HL-60 (cell line): ENCODE measurements at regions not wholly inside any gene's neighbourhood (a gene's known extent, or its start where the extent isn't known, plus 50 kb on each side); places are given as distances from the start of the nearest gene placed in this dataset.

ENCODE experiments used
- DNase-seq, 2 experiments: peaks; one replicate each; pipeline ENCODE4 v3.0.0-alpha.2; 2010 to 2020; ENCODE audit warnings: low read depth in 1 of 2, low spot score in 1 of 2
- H3K27ac ChIP-seq: fragments of 250-450 bp; sonication (Bioruptor Pico); replicated peaks from 2 replicates; pipeline ENCODE4 v1.5.1; 2020; ENCODE audit warnings: mild to moderate bottlenecking, moderate library complexity
- H3K27me3 ChIP-seq: fragments of 250-450 bp; sonication (Bioruptor Pico); 2 replicates; pipeline ENCODE4 v1.5.1; 2021; ENCODE audit warnings: mild to moderate bottlenecking, moderate library complexity; ENCODE audit not compliant: insufficient read depth, poor library complexity, severe bottlenecking
- H3K4me3 ChIP-seq: replicated peaks from 2 replicates; pipeline ENCODE4 v1.5.1; 2011; ENCODE audit warnings: mild to moderate bottlenecking, control low read depth, low read length; ENCODE audit not compliant: insufficient read depth
- CTCF ChIP-seq: IDR thresholded peaks from one replicate; pipeline ENCODE4 v1.5.1; 2011; ENCODE audit warnings: low read length, control low read depth, inconsistent platforms; ENCODE audit not compliant: insufficient read depth
- GABPA ChIP-seq: IDR thresholded peaks from 2 replicates; pipeline ENCODE4 v1.6.1; 2012; ENCODE audit warnings: low read depth
- POLR2AphosphoS5 ChIP-seq: IDR thresholded peaks from 2 replicates; pipeline ENCODE4 v1.6.1; 2012; ENCODE audit warnings: low read depth
- SPI1 ChIP-seq: IDR thresholded peaks from 2 replicates; pipeline ENCODE4 v1.6.1; 2012; ENCODE audit warnings: low read depth, mild to moderate bottlenecking, borderline replicate concordance
- TF ChIP-seq, protein P1 (sequence below): IDR thresholded peaks from 2 replicates; pipeline ENCODE4 v1.6.1; 2012; ENCODE audit warnings: low read depth; ENCODE audit not compliant: insufficient replicate concordance

DNA sequence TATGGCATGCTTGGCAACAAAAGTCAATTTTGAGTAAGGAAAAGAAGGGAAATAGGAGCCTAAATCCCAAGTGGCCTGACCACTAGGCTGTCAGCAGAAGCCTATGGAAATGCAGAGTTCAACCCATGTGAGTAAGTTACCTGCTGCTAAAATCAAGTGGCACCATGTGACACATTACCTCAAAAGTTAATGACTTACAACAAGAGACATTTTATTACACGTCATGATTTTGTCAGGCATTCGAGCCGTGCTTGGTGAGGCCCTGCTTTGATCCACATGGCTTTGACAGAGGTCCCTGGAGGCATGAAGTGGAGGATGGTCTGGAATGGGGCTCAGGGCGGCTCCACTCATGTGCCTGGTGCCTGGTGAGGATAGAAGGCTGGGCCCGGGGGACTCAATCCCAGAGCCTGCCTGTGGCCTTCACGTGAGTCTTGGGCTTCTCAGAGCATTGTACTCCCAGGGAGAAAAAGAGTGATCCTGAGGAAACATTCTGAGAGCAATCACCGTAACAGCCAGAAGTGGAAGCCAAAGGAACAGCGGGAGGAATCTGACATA is 339.1 kb upstream of the B3GAT1 start:
- Histone ChIP-seq H3K27me3 (no peaks in the 10 kb centered on the region), H3K4me3 (no peak overlapping the region), H3K27ac (no peak overlapping the region)
- no peak for DNase-seq
- no peak for TF ChIP-seq POLR2AphosphoS5
- TF ChIP-seq, protein P1, sequence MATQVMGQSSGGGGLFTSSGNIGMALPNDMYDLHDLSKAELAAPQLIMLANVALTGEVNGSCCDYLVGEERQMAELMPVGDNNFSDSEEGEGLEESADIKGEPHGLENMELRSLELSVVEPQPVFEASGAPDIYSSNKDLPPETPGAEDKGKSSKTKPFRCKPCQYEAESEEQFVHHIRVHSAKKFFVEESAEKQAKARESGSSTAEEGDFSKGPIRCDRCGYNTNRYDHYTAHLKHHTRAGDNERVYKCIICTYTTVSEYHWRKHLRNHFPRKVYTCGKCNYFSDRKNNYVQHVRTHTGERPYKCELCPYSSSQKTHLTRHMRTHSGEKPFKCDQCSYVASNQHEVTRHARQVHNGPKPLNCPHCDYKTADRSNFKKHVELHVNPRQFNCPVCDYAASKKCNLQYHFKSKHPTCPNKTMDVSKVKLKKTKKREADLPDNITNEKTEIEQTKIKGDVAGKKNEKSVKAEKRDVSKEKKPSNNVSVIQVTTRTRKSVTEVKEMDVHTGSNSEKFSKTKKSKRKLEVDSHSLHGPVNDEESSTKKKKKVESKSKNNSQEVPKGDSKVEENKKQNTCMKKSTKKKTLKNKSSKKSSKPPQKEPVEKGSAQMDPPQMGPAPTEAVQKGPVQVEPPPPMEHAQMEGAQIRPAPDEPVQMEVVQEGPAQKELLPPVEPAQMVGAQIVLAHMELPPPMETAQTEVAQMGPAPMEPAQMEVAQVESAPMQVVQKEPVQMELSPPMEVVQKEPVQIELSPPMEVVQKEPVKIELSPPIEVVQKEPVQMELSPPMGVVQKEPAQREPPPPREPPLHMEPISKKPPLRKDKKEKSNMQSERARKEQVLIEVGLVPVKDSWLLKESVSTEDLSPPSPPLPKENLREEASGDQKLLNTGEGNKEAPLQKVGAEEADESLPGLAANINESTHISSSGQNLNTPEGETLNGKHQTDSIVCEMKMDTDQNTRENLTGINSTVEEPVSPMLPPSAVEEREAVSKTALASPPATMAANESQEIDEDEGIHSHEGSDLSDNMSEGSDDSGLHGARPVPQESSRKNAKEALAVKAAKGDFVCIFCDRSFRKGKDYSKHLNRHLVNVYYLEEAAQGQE, result no peak
- TF ChIP-seq CTCF, result no peak
- no peak for TF ChIP-seq GABPA
- TF ChIP-seq SPI1, result no peak

DNA sequence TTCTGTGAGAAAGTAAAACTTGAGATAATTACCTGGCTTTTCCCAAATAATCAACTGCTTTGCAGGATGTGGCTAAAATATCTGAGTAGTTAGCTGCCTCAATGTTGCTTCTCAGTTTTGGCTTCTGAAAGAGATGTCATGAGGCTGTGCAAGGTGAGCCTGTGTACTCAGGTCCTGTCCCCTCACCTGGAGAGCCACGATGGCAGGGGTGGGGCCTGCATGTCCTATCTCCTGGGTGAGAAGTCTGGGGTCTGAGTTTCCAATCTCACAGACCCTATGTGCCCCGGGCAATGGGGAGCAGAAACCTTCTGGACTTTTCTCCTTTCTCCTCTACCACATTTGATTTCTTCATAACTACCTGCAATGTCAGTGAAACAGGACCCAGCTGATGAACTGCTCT is 338.6 kb upstream of the B3GAT1 start:
- TF ChIP-seq CTCF (no peak), SPI1 (no peak), POLR2AphosphoS5 (no peak), GABPA (no peak)
- TF ChIP-seq, protein P1, result no peak
- Histone ChIP-seq H3K4me3 (no peak overlapping the region), H3K27me3 (no peaks in the 10 kb centered on the region), H3K27ac (no peak overlapping the region)
- DNase-seq, result no peak

- Histone ChIP-seq H3K27me3 (no peaks in the 10 kb centered on the region), H3K4me3 (no peak overlapping the region), H3K27ac (no peak overlapping the region)
- no peak for DNase-seq
- TF ChIP-seq CTCF (no peak), GABPA (no peak), POLR2AphosphoS5 (no peak), SPI1 (no peak)
- TF ChIP-seq, protein P1, result no peak
Measured at GRCh38 chr11:134749040-134749839, 337.2 kb upstream of the B3GAT1 start.
